Left lung (tissue), 4 donors: ENCODE measurements at regions not wholly inside any gene's neighbourhood (a gene's known extent, or its start where the extent isn't known, plus 50 kb on each side); places are given as distances from the start of the nearest gene placed in this dataset.
A peak's percentile ranks its signal among the peaks of the same experiment; 100 is the strongest.

ENCODE experiments used
- ATAC-seq: fragments of 200-7000 bp; cut with Tn5 transposase; one replicate; pipeline ENCODE4 v1.9.1; 2020; ENCODE audit warnings: moderate library complexity
- DNase-seq, 4 donors: peaks; one replicate each; pipeline ENCODE4 v3.0.0-alpha.2; 2013 to 2020
- H3K27ac ChIP-seq, 2 donors: fragments of 200-600 bp; sonication (generic) in 1 of 2; one replicate each; pipeline versions ENCODE4 v1.5.0 to v1.8.0; 2020 to 2021
- H3K27me3 ChIP-seq, 2 donors: fragments of 200-600 bp; sonication (generic) in 1 of 2; one replicate each; pipeline versions ENCODE4 v1.5.0 to v1.8.0; 2020 to 2021
- H3K36me3 ChIP-seq, 2 donors: fragments of 200-600 bp; sonication (generic) in 1 of 2; one replicate each; pipeline versions ENCODE4 v1.5.0 to v1.8.0; 2020 to 2021
- H3K4me1 ChIP-seq, 2 donors: fragments of 200-600 bp; one replicate each; pipeline ENCODE4 v1.8.0; 2021
- H3K4me3 ChIP-seq, 2 donors: fragments of 200-600 bp; sonication (generic) in 1 of 2; one replicate each; pipeline versions ENCODE4 v1.5.0 to v1.8.0; 2020 to 2021; ENCODE audit warnings: mild to moderate bottlenecking in 1 of 2
- H3K9me3 ChIP-seq, 2 donors: fragments of 200-600 bp; sonication (generic) in 1 of 2; one replicate each; pipeline versions ENCODE4 v1.5.0 to v1.8.0; 2020 to 2021
- intact Hi-C, 2 donors: fragments of 100-400 bp; cut with DNase I; formaldehyde crosslinking; loops; one replicate each; pipeline versions ENCODE4 v1.11.2 to v1.14.2; 2022
- TF ChIP-seq, protein P1 (sequence below), 2 donors: fragments of 200-600 bp; sonication (generic) in 1 of 2; IDR thresholded peaks; one replicate each; pipeline versions ENCODE4 v1.5.0 to v1.8.0; 2021; ENCODE audit warnings: antibody characterized with exemption in 2 of 2
- donor health status: DM: no; HTN: yes; CAD: no.
- donor health status: DM: no; HTN: no; CAD: no.

GRCh38 chr5:4921929-4922328 lies 218.2 kb upstream of the ADAMTS16 start:
- Histone ChIP-seq H3K9me3 (no peaks in the 10 kb centered on the region), H3K4me1 (no peaks in the 10 kb centered on the region), H3K36me3 (no peaks in the 10 kb centered on the region), H3K27ac (no peak overlapping the region), H3K27me3 (no peaks in the 10 kb centered on the region), H3K4me3 (no peak overlapping the region)
- ATAC-seq = no peak
- TF ChIP-seq, protein P1, sequence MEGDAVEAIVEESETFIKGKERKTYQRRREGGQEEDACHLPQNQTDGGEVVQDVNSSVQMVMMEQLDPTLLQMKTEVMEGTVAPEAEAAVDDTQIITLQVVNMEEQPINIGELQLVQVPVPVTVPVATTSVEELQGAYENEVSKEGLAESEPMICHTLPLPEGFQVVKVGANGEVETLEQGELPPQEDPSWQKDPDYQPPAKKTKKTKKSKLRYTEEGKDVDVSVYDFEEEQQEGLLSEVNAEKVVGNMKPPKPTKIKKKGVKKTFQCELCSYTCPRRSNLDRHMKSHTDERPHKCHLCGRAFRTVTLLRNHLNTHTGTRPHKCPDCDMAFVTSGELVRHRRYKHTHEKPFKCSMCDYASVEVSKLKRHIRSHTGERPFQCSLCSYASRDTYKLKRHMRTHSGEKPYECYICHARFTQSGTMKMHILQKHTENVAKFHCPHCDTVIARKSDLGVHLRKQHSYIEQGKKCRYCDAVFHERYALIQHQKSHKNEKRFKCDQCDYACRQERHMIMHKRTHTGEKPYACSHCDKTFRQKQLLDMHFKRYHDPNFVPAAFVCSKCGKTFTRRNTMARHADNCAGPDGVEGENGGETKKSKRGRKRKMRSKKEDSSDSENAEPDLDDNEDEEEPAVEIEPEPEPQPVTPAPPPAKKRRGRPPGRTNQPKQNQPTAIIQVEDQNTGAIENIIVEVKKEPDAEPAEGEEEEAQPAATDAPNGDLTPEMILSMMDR (IDR thresholded peaks at IDR 0.05) = no peak
- no peak for DNase-seq
- intact Hi-C loops = no loop called here

DNA sequence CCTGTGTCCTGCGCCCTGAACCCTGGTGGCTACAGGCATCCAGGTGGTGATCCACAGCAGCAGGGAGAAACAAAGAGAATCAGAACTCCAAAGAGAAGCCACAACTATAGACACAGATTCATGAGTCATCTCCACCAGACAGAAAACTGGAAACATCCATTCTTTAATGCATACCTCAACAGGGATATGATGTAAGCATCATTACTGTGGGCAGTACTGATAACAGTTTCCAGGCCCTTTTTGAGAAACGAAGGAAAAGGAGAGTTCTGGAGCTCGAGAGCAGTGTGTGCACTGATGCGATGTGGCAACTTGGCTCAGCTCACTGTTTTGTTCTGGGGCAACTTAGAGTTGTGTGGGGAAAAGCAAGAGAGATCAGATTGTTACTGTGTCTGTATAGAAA lies 215.6 kb upstream of the ADAMTS16 start:
- Histone ChIP-seq H3K27me3 (no peaks in the 10 kb centered on the region), H3K27ac (no peak overlapping the region), H3K9me3 (no peaks in the 10 kb centered on the region), H3K4me1 (no peaks in the 10 kb centered on the region), H3K36me3 (no peaks in the 10 kb centered on the region), H3K4me3 (no peak overlapping the region)
- intact Hi-C loops = no loop called here
- TF ChIP-seq, protein P1 (IDR thresholded peaks at IDR 0.05) = no peak
- DNase-seq = no peak
- peak; percentile 35 for ATAC-seq

DNA sequence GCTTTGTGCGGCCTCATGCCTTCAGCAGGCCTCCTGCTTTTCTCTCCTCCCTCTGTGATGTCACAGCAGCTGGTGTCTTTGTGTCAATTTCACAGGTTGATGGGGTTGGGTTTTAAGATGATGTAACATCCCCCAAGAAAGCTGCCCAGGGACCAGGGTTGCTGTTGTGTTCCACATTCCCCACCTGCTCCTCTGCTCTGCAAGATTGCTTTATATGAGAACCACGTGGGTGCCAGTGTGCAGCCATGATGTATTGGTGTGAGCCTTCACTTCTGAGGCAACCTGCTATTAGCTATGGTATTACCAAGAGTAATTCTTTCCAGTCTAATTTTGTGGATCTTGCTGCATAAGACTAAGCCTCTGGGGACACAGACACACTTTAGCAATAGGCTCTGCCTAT lies 213.0 kb upstream of the ADAMTS16 start:
- no peak for DNase-seq
- TF ChIP-seq, protein P1 (IDR thresholded peaks at IDR 0.05) = no peak
- intact Hi-C loops = no loop called here
- no peaks in the 10 kb centered on the region for H3K36me3 ChIP-seq
- no peak overlapping the region for H3K4me3 ChIP-seq
- H3K27me3 ChIP-seq = no peaks in the 10 kb centered on the region
- no peaks in the 10 kb centered on the region for H3K4me1 ChIP-seq
- no peak for ATAC-seq
- H3K27ac ChIP-seq = no peak overlapping the region
- H3K9me3 ChIP-seq = no peaks in the 10 kb centered on the region

- Histone ChIP-seq H3K4me3 (no peak overlapping the region), H3K27ac (no peak overlapping the region), H3K4me1 (no peaks in the 10 kb centered on the region), H3K9me3 (peaks cover 0 to 6% of the 10 kb centered on the region in 2 donors), H3K36me3 (no peaks in the 10 kb centered on the region), H3K27me3 (no peaks in the 10 kb centered on the region)
- intact Hi-C loops = no loop called here
- TF ChIP-seq, protein P1 (IDR thresholded peaks at IDR 0.05) = no peak
- no peak for DNase-seq
- ATAC-seq = no peak
These were observed 211.7 kb upstream of the ADAMTS16 start for GRCh38 chr5:4928409-4928808.

DNA sequence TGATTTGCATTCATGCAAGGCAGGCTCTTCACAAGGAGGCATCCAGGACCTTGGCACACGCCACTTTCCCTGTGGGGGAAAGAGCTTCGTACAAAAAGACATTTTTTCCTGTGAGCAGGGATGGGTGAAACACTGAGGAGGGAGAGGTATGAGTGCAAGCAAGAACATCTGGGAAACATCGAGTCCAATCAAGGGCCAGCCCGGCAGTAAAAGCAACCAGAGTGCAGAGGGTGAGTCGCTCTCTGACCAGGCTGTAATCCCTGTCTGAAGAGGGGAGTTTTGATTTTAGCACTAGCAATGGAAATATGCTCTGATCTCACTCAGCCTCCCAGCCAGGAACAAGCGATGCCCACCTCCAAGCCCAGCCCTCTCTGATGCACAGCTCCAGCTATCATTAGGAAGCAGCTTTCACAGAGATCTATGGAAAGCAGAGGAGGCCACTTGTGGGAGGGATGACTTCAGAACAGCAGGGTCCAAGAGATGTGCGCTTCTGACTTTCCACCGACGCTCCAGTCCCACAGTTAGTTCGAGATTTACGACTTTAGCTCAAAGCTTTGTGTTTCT lies 211.0 kb upstream of the ADAMTS16 start:
- H3K27me3 ChIP-seq = no peaks in the 10 kb centered on the region
- no peaks in the 10 kb centered on the region for H3K4me1 ChIP-seq
- H3K9me3 ChIP-seq = peaks cover 0 to 8% of the 10 kb centered on the region in 2 donors
- intact Hi-C loops = no loop called here
- TF ChIP-seq, protein P1 (IDR thresholded peaks at IDR 0.05) = no peak
- H3K36me3 ChIP-seq = no peaks in the 10 kb centered on the region
- DNase-seq (no peak), ATAC-seq (no peak)
- no peak overlapping the region for H3K27ac ChIP-seq
- no peak overlapping the region for H3K4me3 ChIP-seq
